ENCODE measurements at regions not wholly inside any gene's neighbourhood (a gene's known extent, or its start where the extent isn't known, plus 50 kb on each side); places are given as distances from the start of the nearest gene placed in this dataset.
"Not testable (repeated sequence)": the region's sequence is repeated elsewhere in the genome, so short reads cannot be mapped to it uniquely, and the experiment has no call there.

GRCh38 chr21:19490481-19490880 lies 1086.9 kb upstream of the TMPRSS15 start:
- no peak for TF ChIP-seq CTCF (IDR thresholded peaks at IDR 0.05; ENCODE audit: borderline replicate concordance, control extremely low read depth, extremely low read depth, insufficient read depth, missing control alignments)
- no peak for DNase-seq (ENCODE audit: low spot score)
- in situ Hi-C loops (cut with MboI; ENCODE audit: low sequenced_read_pairs, unreplicated experiment): no loop called here

- in situ Hi-C loops (cut with MboI; ENCODE audit: low sequenced_read_pairs, unreplicated experiment); DNase-seq (ENCODE audit: low spot score): not testable (repeated sequence)
These were observed 1090.1 kb upstream of the TMPRSS15 start for GRCh38 chr21:19493437-19494241.

- DNase-seq (ENCODE audit: low spot score): no peak
- no peak for TF ChIP-seq CTCF (IDR thresholded peaks at IDR 0.05; ENCODE audit: borderline replicate concordance, control extremely low read depth, extremely low read depth, insufficient read depth, missing control alignments)
- in situ Hi-C loops (cut with MboI; ENCODE audit: low sequenced_read_pairs, unreplicated experiment): no loop called here
These were observed 1097.5 kb upstream of the TMPRSS15 start for GRCh38 chr21:19501115-19501514.

GRCh38 chr21:19507682-19508260 lies 1104.2 kb upstream of the TMPRSS15 start:
- no peak for DNase-seq (ENCODE audit: low spot score)
- in situ Hi-C loops (cut with MboI; ENCODE audit: low sequenced_read_pairs, unreplicated experiment): no loop called here
- no peak for TF ChIP-seq CTCF (IDR thresholded peaks at IDR 0.05; ENCODE audit: borderline replicate concordance, control extremely low read depth, extremely low read depth, insufficient read depth, missing control alignments)

- in situ Hi-C loops (cut with MboI; ENCODE audit: low sequenced_read_pairs, unreplicated experiment): no loop called here
These were observed 1104.9 kb upstream of the TMPRSS15 start for GRCh38 chr21:19508442-19508841.

GRCh38 chr21:19508844-19509243 lies 1105.3 kb upstream of the TMPRSS15 start:
- no peak for TF ChIP-seq CTCF (IDR thresholded peaks at IDR 0.05; ENCODE audit: borderline replicate concordance, control extremely low read depth, extremely low read depth, insufficient read depth, missing control alignments)
- in situ Hi-C loops (cut with MboI; ENCODE audit: low sequenced_read_pairs, unreplicated experiment): no loop called here
- no peak for DNase-seq (ENCODE audit: low spot score)

More at GRCh38 chr21:19508442-19508841, 1104.9 kb upstream of the TMPRSS15 start:
- TF ChIP-seq CTCF (IDR thresholded peaks at IDR 0.05; ENCODE audit: borderline replicate concordance, control extremely low read depth, extremely low read depth, insufficient read depth, missing control alignments): no peak
- no peak for DNase-seq (ENCODE audit: low spot score)

GRCh38 chr21:19510057-19510456 lies 1106.5 kb upstream of the TMPRSS15 start:
- in situ Hi-C loops (cut with MboI; ENCODE audit: low sequenced_read_pairs, unreplicated experiment): no loop called here
- DNase-seq (ENCODE audit: low spot score): no peak
- no peak for TF ChIP-seq CTCF (IDR thresholded peaks at IDR 0.05; ENCODE audit: borderline replicate concordance, control extremely low read depth, extremely low read depth, insufficient read depth, missing control alignments)
